ENCODE measurements at regions not wholly inside any gene's neighbourhood (a gene's known extent, or its start where the extent isn't known, plus 50 kb on each side); places are given as distances from the start of the nearest gene placed in this dataset.

GRCh38 chr12:66960006-66960405 lies 281.1 kb upstream of the GRIP1 start:
- no peak for DNase-seq (ENCODE audit: extremely low read depth in 1 of 2, low read depth in 1 of 2)

GRCh38 chr12:66960704-66961690 lies 282.1 kb upstream of the GRIP1 start:
- no peak for DNase-seq (ENCODE audit: extremely low read depth in 1 of 2, low read depth in 1 of 2)

- DNase-seq (ENCODE audit: extremely low read depth in 1 of 2, low read depth in 1 of 2) = no peak
Measured at GRCh38 chr12:66962290-66962689, 283.4 kb upstream of the GRIP1 start.

- DNase-seq (ENCODE audit: extremely low read depth in 1 of 2, low read depth in 1 of 2) = no peak
Measured at GRCh38 chr12:66963901-66964300, 285.0 kb upstream of the GRIP1 start.

- DNase-seq (ENCODE audit: extremely low read depth in 1 of 2, low read depth in 1 of 2) = peak in 1 of 2 donors; percentile 52
Measured at GRCh38 chr12:66964629-66965028, 285.8 kb upstream of the GRIP1 start.

- no peak for DNase-seq (ENCODE audit: extremely low read depth in 1 of 2, low read depth in 1 of 2)
Measured at GRCh38 chr12:66965621-66966020, 286.7 kb upstream of the GRIP1 start.

- no peak for DNase-seq (ENCODE audit: extremely low read depth in 1 of 2, low read depth in 1 of 2)
Measured at GRCh38 chr12:66971816-66972215, 292.9 kb upstream of the GRIP1 start.

- no peak for DNase-seq (ENCODE audit: extremely low read depth in 1 of 2, low read depth in 1 of 2)
Measured at GRCh38 chr12:66976526-66976925, 292.6 kb upstream of the CAND1 start.

- DNase-seq (ENCODE audit: extremely low read depth in 1 of 2, low read depth in 1 of 2) = no peak
Measured at GRCh38 chr12:66978802-66979201, 290.4 kb upstream of the CAND1 start.

- no peak for DNase-seq (ENCODE audit: extremely low read depth in 1 of 2, low read depth in 1 of 2)
Measured at GRCh38 chr12:66979251-66979650, 289.9 kb upstream of the CAND1 start.

- no peak for DNase-seq (ENCODE audit: extremely low read depth in 1 of 2, low read depth in 1 of 2)
Measured at GRCh38 chr12:66984077-66984476, 285.1 kb upstream of the CAND1 start.

- DNase-seq (ENCODE audit: extremely low read depth in 1 of 2, low read depth in 1 of 2) = no peak
Measured at GRCh38 chr12:66984962-66985361, 284.2 kb upstream of the CAND1 start.

GRCh38 chr12:66999141-66999540 lies 270.0 kb upstream of the CAND1 start:
- DNase-seq (ENCODE audit: extremely low read depth in 1 of 2, low read depth in 1 of 2) = no peak

GRCh38 chr12:67001251-67001650 lies 267.9 kb upstream of the CAND1 start:
- no peak for DNase-seq (ENCODE audit: extremely low read depth in 1 of 2, low read depth in 1 of 2)

GRCh38 chr12:67002720-67003119 lies 266.4 kb upstream of the CAND1 start:
- no peak for DNase-seq (ENCODE audit: extremely low read depth in 1 of 2, low read depth in 1 of 2)

GRCh38 chr12:67006610-67007009 lies 262.5 kb upstream of the CAND1 start:
- no peak for DNase-seq (ENCODE audit: extremely low read depth in 1 of 2, low read depth in 1 of 2)

GRCh38 chr12:67014642-67015041 lies 254.5 kb upstream of the CAND1 start:
- no peak for DNase-seq (ENCODE audit: extremely low read depth in 1 of 2, low read depth in 1 of 2)

- no peak for DNase-seq (ENCODE audit: extremely low read depth in 1 of 2, low read depth in 1 of 2)
Measured at GRCh38 chr12:67018105-67018504, 251.1 kb upstream of the CAND1 start.

GRCh38 chr12:67019070-67019469 lies 250.1 kb upstream of the CAND1 start:
- no peak for DNase-seq (ENCODE audit: extremely low read depth in 1 of 2, low read depth in 1 of 2)

- DNase-seq (ENCODE audit: extremely low read depth in 1 of 2, low read depth in 1 of 2) = peak in 1 of 2 donors; percentile 20
Measured at GRCh38 chr12:67025543-67026114, 243.5 kb upstream of the CAND1 start.

- no peak for DNase-seq (ENCODE audit: extremely low read depth in 1 of 2, low read depth in 1 of 2)
Measured at GRCh38 chr12:67026487-67027246, 242.5 kb upstream of the CAND1 start.
